LoVo (cell line): ENCODE measurements at regions not wholly inside any gene's neighbourhood (a gene's known extent, or its start where the extent isn't known, plus 50 kb on each side); places are given as distances from the start of the nearest gene placed in this dataset.
"Not testable (repeated sequence)": the region's sequence is repeated elsewhere in the genome, so short reads cannot be mapped to it uniquely, and the experiment has no call there.

Experiments used
- DNase-seq: peaks from one replicate; pipeline ENCODE4 v3.0.0-alpha.2; 2016; ENCODE audit warnings: low spot score

GRCh38 chr16:62386411-62386810 lies 350.2 kb upstream of the CDH8 start:
- DNase-seq = no peak

GRCh38 chr16:62383941-62384340 lies 347.7 kb upstream of the CDH8 start:
- no peak for DNase-seq

GRCh38 chr16:62370445-62370844 lies 334.2 kb upstream of the CDH8 start:
- DNase-seq = no peak

DNA sequence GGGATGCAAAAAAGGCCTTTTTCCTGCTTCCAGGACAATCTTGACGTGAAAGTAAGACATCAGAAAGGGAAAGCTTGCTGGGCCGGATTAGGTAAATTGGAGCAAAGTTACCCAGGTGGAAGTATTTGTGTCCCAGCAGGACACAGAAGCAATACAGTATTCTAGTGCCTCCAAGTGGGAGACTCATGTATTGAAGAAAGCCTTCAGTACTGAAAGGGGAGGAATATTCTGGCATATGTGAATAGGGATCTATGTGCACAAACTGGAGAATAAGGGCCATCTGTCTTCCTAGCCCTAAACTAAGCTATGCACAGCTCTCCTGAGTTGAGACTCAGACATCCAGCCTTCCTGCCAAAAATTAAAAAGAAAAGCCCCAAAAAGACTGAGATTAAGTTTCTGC lies 327.3 kb upstream of the CDH8 start:
- DNase-seq = no peak

DNA sequence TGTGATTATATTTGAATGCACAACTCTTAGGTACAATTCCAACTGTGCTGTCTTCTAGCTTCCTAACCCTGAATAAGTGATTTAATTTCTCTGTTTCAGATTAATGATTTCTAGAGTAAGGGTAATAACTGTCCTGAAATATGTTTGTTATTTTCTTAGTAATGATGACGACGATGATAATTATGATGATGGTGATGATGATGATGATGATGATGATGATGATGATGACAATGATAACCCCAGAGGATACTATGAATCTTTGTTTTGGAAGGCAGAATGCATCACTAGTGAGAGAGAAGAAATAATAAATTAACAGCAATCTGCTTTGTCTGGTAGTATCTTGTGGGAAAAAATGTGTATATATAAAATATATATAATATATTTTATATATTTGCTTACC lies 317.1 kb upstream of the CDH8 start:
- DNase-seq = no peak

- no peak for DNase-seq
These were observed 306.0 kb upstream of the CDH8 start for GRCh38 chr16:62342216-62342615.

- no peak for DNase-seq
These were observed 299.1 kb upstream of the CDH8 start for GRCh38 chr16:62335356-62335755.

DNA sequence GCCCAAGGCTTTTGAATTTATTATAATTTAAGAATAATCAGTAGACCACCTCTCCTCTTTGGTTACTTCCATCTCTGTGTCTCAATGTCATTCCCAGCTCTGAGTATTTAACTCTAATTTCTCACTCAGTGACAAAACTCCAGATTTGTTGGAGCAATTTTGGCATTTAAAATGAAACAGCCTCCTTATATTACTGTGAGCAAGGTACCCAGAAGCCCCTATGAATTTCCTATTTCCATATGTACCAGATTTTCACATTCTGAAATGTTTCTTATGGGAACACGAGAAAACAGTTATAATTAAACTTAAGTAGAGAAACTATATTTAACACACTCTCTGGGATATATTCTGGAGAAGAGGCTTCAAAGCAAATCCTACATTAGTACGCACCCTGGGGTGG lies 285.4 kb upstream of the CDH8 start:
- DNase-seq = no peak

DNA sequence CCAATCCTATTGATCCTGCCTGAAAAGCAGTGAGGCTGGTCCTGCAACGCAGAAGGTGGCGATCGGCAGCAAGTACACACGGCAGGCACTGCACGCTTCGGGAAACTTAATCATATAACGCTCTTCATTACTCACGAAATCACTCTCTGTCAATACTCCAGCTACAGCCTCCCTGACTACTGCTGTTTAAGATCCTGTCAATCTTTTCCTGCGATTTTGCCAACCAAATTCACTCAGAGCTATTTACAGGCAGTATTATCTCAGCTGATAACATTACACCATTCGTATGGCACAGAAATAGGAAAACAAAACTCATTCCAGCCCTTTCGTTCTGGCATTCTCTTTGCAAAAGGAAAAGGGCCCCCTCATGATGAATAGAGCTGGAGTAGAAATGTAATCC lies 262.4 kb upstream of the CDH8 start:
- DNase-seq = no peak

DNA sequence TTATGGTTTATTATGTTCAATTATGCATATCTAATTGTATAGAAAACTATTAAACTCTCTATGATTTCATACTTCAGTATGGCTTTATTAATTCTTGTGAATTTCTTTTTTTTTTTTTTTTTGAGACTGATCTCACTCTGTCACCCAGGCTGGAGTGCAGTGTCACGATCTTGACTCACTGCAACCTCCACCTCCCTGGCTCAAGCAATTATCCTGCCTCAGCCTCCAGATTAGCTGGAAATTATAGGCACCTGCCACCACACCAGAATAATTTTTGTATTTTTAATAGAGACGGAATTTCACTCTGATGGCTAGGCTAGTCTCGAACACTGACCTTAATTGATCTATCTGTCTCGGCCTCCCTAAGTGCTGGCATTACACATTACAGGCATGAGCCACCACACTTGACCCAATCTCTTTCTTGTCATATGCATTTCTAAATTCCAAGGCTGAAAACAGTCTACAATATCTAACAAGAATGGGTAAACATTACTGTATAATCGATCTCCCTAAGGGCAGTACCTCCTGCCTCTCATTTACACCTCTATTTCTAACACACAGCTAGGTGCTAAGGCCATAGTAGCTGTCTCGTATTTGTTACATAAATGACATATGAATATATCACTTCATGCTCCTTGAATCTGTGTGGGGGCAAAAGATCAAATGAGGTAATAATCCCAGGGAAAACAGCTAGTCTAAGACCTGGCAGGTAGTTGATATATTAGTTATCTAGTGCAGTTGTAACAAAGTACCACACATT lies 258.2 kb upstream of the CDH8 start:
- DNase-seq = no peak

DNA sequence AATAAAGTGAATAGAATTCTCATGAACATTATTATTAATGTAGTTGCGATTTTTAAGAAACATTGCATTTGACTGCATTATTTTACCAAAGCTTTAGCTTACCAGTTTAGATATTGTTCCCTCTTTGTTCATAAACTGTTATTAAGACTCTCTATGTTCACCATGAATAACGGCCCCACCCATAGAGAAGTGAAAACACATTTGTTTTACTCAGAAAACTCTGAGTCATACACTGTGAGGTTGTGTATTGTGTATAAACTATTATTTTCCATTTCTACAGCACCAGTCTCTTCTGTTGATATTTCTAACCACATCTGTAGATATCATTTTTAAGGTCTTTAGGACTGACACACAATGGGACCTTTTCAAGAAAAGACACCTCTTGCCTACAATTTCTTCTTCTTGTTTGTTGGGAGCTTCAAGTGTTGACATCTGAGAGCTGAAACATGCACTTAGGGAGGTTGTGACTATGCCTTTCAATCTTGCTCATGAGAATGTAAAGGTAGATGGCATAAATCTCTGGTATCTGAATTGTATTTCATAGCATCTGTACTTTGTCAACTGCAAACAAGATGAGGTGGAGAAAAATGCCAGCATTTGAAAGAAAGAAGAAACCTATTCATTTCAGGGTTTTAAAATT lies 252.9 kb upstream of the CDH8 start:
- no peak for DNase-seq

DNA sequence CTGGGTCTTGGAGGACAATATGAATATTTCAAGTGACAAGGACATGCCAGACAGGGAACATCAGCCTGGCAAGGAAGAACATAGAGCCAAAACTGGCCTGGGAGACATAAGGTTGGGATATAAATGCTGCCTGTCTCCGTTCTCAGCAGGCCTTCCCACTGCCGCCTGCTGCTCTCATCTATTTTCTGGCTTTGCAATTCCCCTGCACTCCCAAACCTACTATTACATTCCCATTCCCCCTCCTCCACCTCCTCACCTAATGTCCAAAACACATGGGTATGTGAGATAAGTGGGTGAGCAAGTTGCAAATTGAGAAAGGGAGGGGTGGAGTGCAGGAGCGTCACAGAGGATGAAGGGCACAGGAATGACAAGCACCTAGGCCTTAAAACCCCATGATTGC lies 244.3 kb upstream of the CDH8 start:
- DNase-seq = no peak

DNA sequence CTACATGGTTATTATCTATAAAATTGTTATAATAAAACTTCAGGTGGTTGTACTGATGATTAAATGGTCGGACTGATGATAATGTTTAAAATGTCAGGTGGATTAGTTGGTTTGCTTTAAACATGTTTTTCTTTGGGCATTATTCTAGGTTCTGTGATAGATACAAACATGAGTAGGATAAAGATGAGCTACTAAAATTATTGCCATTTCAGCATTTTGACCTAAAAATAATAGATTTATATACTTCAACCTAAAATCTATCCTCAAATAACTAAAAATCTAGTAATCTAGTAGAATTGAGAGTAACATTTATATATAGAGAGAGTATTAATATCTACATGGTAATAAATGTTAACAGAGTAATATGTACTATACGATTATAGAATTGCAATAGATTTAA lies 241.7 kb upstream of the CDH8 start:
- no peak for DNase-seq

DNA sequence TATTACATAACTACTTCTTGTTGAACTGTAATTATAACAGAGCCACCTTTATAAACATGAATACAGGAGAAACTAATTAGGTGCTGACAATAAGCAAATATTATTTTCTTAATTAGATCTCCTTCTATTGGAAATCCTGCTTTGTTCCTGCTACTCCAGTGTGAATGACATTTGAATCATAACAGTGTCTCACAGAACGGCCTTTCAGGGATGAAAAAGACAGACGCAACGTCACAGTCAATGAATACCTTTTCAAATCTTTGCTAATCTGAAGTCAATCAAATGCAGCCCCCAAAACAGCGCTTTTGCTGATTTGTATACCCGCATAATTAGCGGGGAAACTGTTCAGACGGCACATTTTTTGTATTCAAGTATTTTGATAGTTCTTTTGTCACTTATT lies 240.4 kb upstream of the CDH8 start:
- DNase-seq = no peak

- DNase-seq = no peak
These were observed 235.8 kb upstream of the CDH8 start for GRCh38 chr16:62272035-62272434.

DNA sequence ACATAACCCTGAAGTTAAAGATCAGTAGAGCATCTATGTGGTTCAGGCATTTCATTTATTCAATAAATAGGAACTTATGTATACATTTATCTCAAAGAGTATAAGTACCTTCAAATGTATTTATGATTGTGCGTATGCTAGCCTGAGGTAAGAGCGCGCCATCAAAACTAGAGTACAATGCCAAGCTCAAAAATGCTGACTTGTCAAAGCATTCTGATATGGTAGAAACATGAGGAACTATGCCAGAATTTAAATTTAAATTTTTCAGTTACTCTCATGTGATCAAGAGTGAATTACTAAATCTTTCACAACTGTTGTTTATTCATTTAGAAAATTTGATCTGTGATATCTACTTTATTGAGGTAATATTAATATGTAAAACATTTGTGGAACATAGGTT lies 225.5 kb upstream of the CDH8 start:
- DNase-seq = no peak

GRCh38 chr16:62258931-62259435 lies 222.7 kb upstream of the CDH8 start:
- DNase-seq = not testable (repeated sequence)

GRCh38 chr16:62256406-62256805 lies 220.2 kb upstream of the CDH8 start:
- peak; percentile 11 for DNase-seq

DNA sequence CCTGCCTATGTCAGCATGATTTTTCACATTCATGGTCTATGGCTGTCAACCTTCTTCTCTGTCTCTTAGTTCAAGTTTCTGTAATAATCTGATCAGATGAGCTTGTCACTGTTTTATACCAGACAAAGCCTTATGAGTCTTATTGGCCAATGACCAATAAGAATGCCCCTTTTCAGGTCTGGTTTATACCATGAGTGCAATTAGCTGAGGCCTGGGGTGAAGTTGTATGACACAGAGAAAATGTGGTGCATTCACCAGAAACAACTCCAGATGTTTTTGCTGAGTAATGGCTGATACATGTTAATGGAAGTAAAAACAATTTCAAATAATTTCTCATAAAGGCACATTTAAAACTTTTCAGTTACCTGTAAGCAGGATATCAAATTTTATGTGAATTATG lies 218.6 kb upstream of the CDH8 start:
- DNase-seq = no peak

- DNase-seq = no peak
These were observed 218.1 kb upstream of the CDH8 start for GRCh38 chr16:62254372-62254771.

DNA sequence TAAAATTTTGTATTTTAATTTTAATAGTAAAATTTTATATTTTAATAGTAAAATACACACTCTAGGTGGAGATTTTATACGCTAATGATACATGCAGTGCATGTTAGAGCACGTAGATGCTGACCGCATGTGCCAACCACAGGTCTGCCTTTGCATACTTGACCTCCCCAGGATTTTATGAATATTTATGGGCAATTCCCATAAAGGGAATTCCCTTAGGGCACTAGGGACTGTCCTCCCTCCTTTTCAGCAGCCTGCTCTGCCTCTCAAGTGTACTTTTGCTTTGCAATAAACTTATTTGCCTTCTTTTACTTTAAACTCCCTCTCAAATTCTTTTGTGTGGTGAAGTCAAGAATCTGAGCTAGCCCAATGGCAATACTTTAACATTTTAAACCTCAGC lies 217.7 kb upstream of the CDH8 start:
- no peak for DNase-seq

DNA sequence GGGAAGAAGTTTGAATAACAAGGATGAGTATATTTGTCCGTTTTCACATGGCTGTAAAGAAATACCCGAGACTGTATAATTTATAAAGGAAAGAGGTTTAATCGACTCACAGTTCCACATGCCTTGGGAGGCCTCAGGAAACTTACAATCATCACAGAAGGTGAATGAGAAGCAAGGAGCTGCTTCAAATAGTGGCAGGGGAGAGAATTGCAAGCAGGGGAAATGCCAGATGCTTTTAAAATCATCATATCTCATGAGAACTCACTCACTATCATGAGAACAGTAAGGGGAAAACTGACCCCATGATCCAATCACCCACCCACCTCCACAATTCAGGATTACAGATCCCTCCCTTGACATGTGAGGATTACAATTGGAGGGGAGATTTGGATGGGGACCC lies 212.8 kb upstream of the CDH8 start:
- DNase-seq = no peak

- DNase-seq = no peak
These were observed 204.5 kb upstream of the CDH8 start for GRCh38 chr16:62240722-62241121.

DNA sequence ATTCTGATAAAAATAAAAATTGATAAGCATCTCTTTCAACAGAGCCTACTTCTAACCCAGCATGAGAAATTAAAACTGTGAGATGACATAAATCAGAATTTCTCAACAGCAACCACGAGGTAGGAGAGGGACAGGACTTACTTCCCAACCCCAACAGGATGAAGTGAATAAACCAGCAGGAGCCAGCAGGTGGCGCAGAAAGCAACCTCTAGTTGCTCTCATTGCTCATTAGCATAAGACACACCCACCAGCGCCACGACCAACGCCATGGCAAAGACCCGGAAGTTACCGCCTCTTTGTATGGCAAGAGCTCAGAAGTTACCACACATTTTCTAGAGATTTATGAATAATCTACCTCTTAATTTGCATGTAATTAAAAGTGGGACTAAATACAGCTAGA lies 189.4 kb upstream of the CDH8 start:
- no peak for DNase-seq
